Lower leg skin (tissue), 4 donors: ENCODE measurements at regions not wholly inside any gene's neighbourhood (a gene's known extent, or its start where the extent isn't known, plus 50 kb on each side); places are given as distances from the start of the nearest gene placed in this dataset.

Source experiments
- DNase-seq, 2 donors: peaks; one replicate each; pipeline ENCODE4 v3.0.0-alpha.2; 2019; ENCODE audit warnings: low spot score in 2 of 2
- H3K4me3 ChIP-seq: fragments of 200-600 bp; sonication (generic); 2 replicates; pipeline ENCODE4 v1.5.1; 2017; ENCODE audit warnings: mild to moderate bottlenecking, low read depth; ENCODE audit not compliant: poor library complexity, severe bottlenecking
- POLR2A ChIP-seq, 2 donors: fragments of 450-650 bp; IDR thresholded peaks; one replicate each; pipeline ENCODE4 v1.6.1; 2016 to 2017; ENCODE audit warnings: antibody characterized with exemption in 2 of 2, mild to moderate bottlenecking in 1 of 2, moderate library complexity in 1 of 2
- whole genome bisulfite sequencing, 2 donors: methylation state at CpG; one replicate each; pipeline ENCODE4 v1.1.5; 2018; 5-methylcytosine and 5-hydroxymethylcytosine counted together
- intact Hi-C: fragments of 100-400 bp; cut with DNase I; formaldehyde crosslinking; loops from one replicate; pipeline ENCODE4 v1.15.0; 2023; ENCODE audit warnings: low total_unique reads
- TF ChIP-seq, protein P1 (sequence below), 3 donors: fragments of 450-650 bp; IDR thresholded peaks; one replicate each; pipeline ENCODE4 v1.5.1; 2016; ENCODE audit warnings: antibody characterized with exemption in 3 of 3, mild to moderate bottlenecking in 3 of 3, moderate library complexity in 2 of 3

GRCh38 chr4:30002341-30002740, 717.8 kb upstream of the PCDH7 start:
- 79 to 81% methylated on average over 3 of the region's 3 CpGs for WGBS, 2 donors
- TF ChIP-seq, protein P1, sequence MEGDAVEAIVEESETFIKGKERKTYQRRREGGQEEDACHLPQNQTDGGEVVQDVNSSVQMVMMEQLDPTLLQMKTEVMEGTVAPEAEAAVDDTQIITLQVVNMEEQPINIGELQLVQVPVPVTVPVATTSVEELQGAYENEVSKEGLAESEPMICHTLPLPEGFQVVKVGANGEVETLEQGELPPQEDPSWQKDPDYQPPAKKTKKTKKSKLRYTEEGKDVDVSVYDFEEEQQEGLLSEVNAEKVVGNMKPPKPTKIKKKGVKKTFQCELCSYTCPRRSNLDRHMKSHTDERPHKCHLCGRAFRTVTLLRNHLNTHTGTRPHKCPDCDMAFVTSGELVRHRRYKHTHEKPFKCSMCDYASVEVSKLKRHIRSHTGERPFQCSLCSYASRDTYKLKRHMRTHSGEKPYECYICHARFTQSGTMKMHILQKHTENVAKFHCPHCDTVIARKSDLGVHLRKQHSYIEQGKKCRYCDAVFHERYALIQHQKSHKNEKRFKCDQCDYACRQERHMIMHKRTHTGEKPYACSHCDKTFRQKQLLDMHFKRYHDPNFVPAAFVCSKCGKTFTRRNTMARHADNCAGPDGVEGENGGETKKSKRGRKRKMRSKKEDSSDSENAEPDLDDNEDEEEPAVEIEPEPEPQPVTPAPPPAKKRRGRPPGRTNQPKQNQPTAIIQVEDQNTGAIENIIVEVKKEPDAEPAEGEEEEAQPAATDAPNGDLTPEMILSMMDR (IDR thresholded peaks at IDR 0.05), result no peak
- no peak for TF ChIP-seq POLR2A (IDR thresholded peaks at IDR 0.05)
- intact Hi-C loops, result no loop called here
- DNase-seq, result no peak
- no peak overlapping the region for H3K4me3 ChIP-seq

DNA sequence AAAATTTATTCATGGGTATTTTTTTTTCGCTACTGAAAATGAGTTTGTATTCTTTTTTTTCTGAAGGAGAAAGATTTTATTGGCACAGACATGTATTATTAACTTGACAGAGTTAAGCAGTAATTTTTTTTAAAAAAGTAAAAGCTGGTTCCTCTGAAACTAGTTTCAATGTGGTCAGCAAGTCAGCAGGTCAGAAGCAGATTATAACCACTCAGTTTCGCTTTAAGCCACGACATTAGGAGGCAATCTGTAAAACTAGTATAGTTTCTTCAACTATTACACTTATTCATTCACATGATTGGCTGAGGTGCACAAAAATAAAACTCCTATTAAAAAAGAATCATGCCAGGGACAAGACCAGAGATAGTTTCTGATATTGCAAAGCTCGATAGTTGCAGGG, 714.2 kb upstream of the PCDH7 start:
- 76 to 82% methylated on average over 4 of the region's 4 CpGs for WGBS, 2 donors
- TF ChIP-seq, protein P1 (IDR thresholded peaks at IDR 0.05), result no peak
- TF ChIP-seq POLR2A (IDR thresholded peaks at IDR 0.05), result no peak
- DNase-seq, result no peak
- H3K4me3 ChIP-seq, result no peak overlapping the region
- intact Hi-C loops, result no loop called here

DNA sequence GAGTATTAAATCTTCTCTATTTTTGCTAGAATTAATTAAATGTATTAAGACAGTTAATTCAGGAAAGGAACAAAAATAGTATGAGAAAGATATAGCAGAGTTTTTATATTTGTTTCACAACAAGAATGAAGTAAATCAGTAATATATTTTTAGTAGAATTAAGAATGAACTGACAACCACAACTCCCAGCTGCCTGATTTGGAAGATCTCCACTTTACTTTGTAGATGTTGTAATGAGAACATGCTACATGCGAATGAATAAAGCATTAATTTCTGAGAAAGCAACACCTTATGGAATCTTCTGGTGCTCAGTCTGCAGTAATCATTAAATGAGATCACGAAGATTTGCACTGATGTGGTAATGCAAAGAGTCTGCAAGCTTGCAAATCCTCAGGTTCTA, 695.6 kb upstream of the PCDH7 start:
- H3K4me3 ChIP-seq, result no peak overlapping the region
- intact Hi-C loops, result no loop called here
- TF ChIP-seq, protein P1 (IDR thresholded peaks at IDR 0.05), result no peak
- TF ChIP-seq POLR2A (IDR thresholded peaks at IDR 0.05), result no peak
- WGBS, 2 donors, result 88 to 93% methylated on average over 2 of the region's 2 CpGs
- no peak for DNase-seq

- no peak for TF ChIP-seq POLR2A (IDR thresholded peaks at IDR 0.05)
- TF ChIP-seq, protein P1 (IDR thresholded peaks at IDR 0.05), result no peak
- DNase-seq, result no peak
- intact Hi-C loops, result no loop called here
- no peak overlapping the region for H3K4me3 ChIP-seq
These were observed 691.3 kb upstream of the PCDH7 start for GRCh38 chr4:30028826-30029225.

GRCh38 chr4:30056016-30056766, 664.0 kb upstream of the PCDH7 start:
- 84 to 89% methylated on average over 5 of the region's 5 CpGs for WGBS, 2 donors
- intact Hi-C loops, result no loop called here

More at GRCh38 chr4:30056016-30056766, 664.0 kb upstream of the PCDH7 start:
- H3K4me3 ChIP-seq, result no peak overlapping the region
- TF ChIP-seq POLR2A (IDR thresholded peaks at IDR 0.05), result no peak
- TF ChIP-seq, protein P1 (IDR thresholded peaks at IDR 0.05), result no peak
- DNase-seq, result no peak
